GM12878 (cell line): ENCODE measurements at regions not wholly inside any gene's neighbourhood (a gene's known extent, or its start where the extent isn't known, plus 50 kb on each side); places are given as distances from the start of the nearest gene placed in this dataset.

Source experiments
- ATAC-seq: fragments of 200-7000 bp; cut with Tn5 transposase; 3 replicates; pipeline ENCODE4 v1.9.1; 2020; ENCODE audit warnings: mild to moderate bottlenecking, moderate library complexity
- BruUV-seq: library from RNA; stranded (reverse); fragments of 400-500 nt; replicated peaks from 2 replicates; lab custom pipeline; 2021; lab: Mats Ljungman, UMichigan
- CTCF ChIA-PET: fragments of 300-600 bp; sonication (Branson Sonifier 250); formaldehyde crosslinking; extraction: SDS; loops from one replicate; lab custom pipeline; 2021; ENCODE audit warnings: inconsistent platforms; lab: Yijun Ruan, JAX
- POLR2A ChIA-PET: fragments of 350-600 bp; formaldehyde crosslinking; extraction: SDS; loops from one replicate; lab custom pipeline; 2021; ENCODE audit warnings: inconsistent platforms; lab: Charles Lee
- RAD21 ChIA-PET: fragments of 300-600 bp; sonication (Branson Sonifier 250); formaldehyde crosslinking; loops from one replicate; lab custom pipeline; 2023; ENCODE audit warnings: antibody characterized with exemption; ENCODE audit not compliant: unreplicated experiment; lab: Charles Lee
- SMC1A ChIA-PET: fragments of 300-600 bp; sonication (Branson Sonifier 250); formaldehyde crosslinking; loops from one replicate; lab custom pipeline; 2023; ENCODE audit not compliant: unreplicated experiment, uncharacterized antibody; lab: Charles Lee
- DNase-seq: peaks from one replicate; pipeline ENCODE4 v3.0.0-alpha.2; 2011; ENCODE audit warnings: low read depth, low spot score
- FAIRE-seq: peaks from 3 replicates; lab custom pipeline; 2011; peaks lifted over from hg19 to GRCh38; lab: Jason Lieb, UNC
- H2AFZ ChIP-seq: 2 replicates; pipeline ENCODE4 v1.6.0; 2011; ENCODE audit warnings: low read depth, low read length, control low read depth; ENCODE audit not compliant: control insufficient read depth
- H3K27ac ChIP-seq: 2 replicates; pipeline ENCODE4 v1.5.1; 2011; ENCODE audit warnings: control low read depth; ENCODE audit not compliant: control insufficient read depth, insufficient read depth
- H3K27me3 ChIP-seq, 2 experiments: replicated peaks in 1 of 2; 2 replicates each; pipeline versions ENCODE4 v1.6.0 to v1.6.1; 2011; ENCODE audit warnings: low read length in 1 of 2; ENCODE audit not compliant: control insufficient read depth in 2 of 2, insufficient read depth in 2 of 2
- H3K36me3 ChIP-seq, 2 experiments: 2 replicates each; pipeline ENCODE4 v1.5.1; 2011; ENCODE audit warnings: low read length in 1 of 2; ENCODE audit not compliant: control insufficient read depth in 2 of 2, insufficient read depth in 2 of 2
- H3K4me1 ChIP-seq: 2 replicates; pipeline ENCODE4 v1.6.1; 2011; ENCODE audit warnings: mild to moderate bottlenecking, low read length, moderate library complexity, mixed read lengths; ENCODE audit not compliant: control insufficient read depth, insufficient read depth
- H3K4me2 ChIP-seq: 2 replicates; pipeline ENCODE4 v1.6.0; 2011; ENCODE audit warnings: control low read depth; ENCODE audit not compliant: control insufficient read depth, insufficient read depth
- H3K4me3 ChIP-seq: fragments of 200-600 bp; sonication (generic); 2 replicates; pipeline ENCODE4 v1.5.1; 2016
- H3K79me2 ChIP-seq: 2 replicates; pipeline ENCODE4 v1.6.0; 2011; ENCODE audit warnings: low read length; ENCODE audit not compliant: control insufficient read depth, insufficient read depth
- H3K9ac ChIP-seq: 2 replicates; pipeline ENCODE4 v1.8.0; 2011; ENCODE audit warnings: low read length, control low read depth, mixed read lengths; ENCODE audit not compliant: control insufficient read depth, insufficient read depth
- H3K9me3 ChIP-seq: replicated peaks from 3 replicates; pipeline ENCODE4 v1.5.1; 2011; ENCODE audit warnings: mild to moderate bottlenecking, low read length; ENCODE audit not compliant: control insufficient read depth, insufficient read depth
- H4K20me1 ChIP-seq: 2 replicates; pipeline ENCODE4 v1.6.0; 2011; ENCODE audit not compliant: control insufficient read depth, insufficient read depth
- CEBPZ ChIP-seq: fragments of 150-350 bp; IDR thresholded peaks from 2 replicates; pipeline ENCODE4 v1.6.1; 2016; ENCODE audit warnings: low read depth, low read length
- EGR1 ChIP-seq, 2 experiments: IDR thresholded peaks; 1 replicate in 1 of 2; 2 replicates in 1 of 2; pipeline ENCODE4 v1.6.1; 2011 to 2012; ENCODE audit warnings: low read depth in 2 of 2, low read length in 2 of 2, borderline replicate concordance in 1 of 2, mild to moderate bottlenecking in 1 of 2, moderate library complexity in 1 of 2
- FOXK2 ChIP-seq: fragments of 450-650 bp; IDR thresholded peaks from 2 replicates; pipeline ENCODE4 v1.6.1; 2017; ENCODE audit warnings: mild to moderate bottlenecking, moderate library complexity
- HDAC2 ChIP-seq: fragments of 200-600 bp; sonication (generic); IDR thresholded peaks from 2 replicates; pipeline ENCODE4 v1.6.1; 2017
- MEF2A ChIP-seq: IDR thresholded peaks from 2 replicates; pipeline ENCODE4 v1.6.1; 2011; ENCODE audit warnings: low read depth, mild to moderate bottlenecking, low read length, moderate library complexity; ENCODE audit not compliant: insufficient read depth
- MTA2 ChIP-seq: fragments of 450-650 bp; IDR thresholded peaks from 2 replicates; pipeline ENCODE4 v1.6.1; 2016; ENCODE audit warnings: low read depth, mild to moderate bottlenecking, moderate library complexity
- MYB ChIP-seq: fragments of 150-350 bp; IDR thresholded peaks from 2 replicates; pipeline ENCODE4 v1.6.1; 2014; ENCODE audit warnings: mild to moderate bottlenecking, low read depth, low read length, borderline replicate concordance
- NR2C1 ChIP-seq: fragments of 450-650 bp; IDR thresholded peaks from 2 replicates; pipeline ENCODE4 v1.6.1; 2017; ENCODE audit warnings: antibody characterized with exemption, mild to moderate bottlenecking, moderate library complexity
- NR2F1 ChIP-seq: fragments of 450-650 bp; conservative IDR thresholded peaks from 2 replicates; pipeline ENCODE4 v1.6.1; 2017; ENCODE audit warnings: mild to moderate bottlenecking
- POLR2AphosphoS2 ChIP-seq: IDR thresholded peaks from 2 replicates; pipeline ENCODE4 v1.6.1; 2011; ENCODE audit warnings: low read depth, mild to moderate bottlenecking, low read length, improper control_type of control experiment, moderate library complexity
- SKIL ChIP-seq: fragments of 450-650 bp; IDR thresholded peaks from 2 replicates; pipeline ENCODE4 v1.6.1; 2017; ENCODE audit warnings: mild to moderate bottlenecking, low read depth, inconsistent platforms; ENCODE audit not compliant: poor library complexity, severe bottlenecking
- USF1 ChIP-seq: IDR thresholded peaks from 2 replicates; pipeline ENCODE4 v1.6.1; 2011; ENCODE audit warnings: borderline replicate concordance, low read depth, mild to moderate bottlenecking, moderate library complexity, mixed read lengths, low read length; ENCODE audit not compliant: insufficient read depth; ENCODE audit errors: extremely low read length
- ZNF207 ChIP-seq: fragments of 450-650 bp; IDR thresholded peaks from 2 replicates; pipeline ENCODE4 v1.6.1; 2014; ENCODE audit warnings: antibody characterized with exemption, mild to moderate bottlenecking, borderline replicate concordance
- ZNF24 ChIP-seq: fragments of 450-650 bp; IDR thresholded peaks from 2 replicates; pipeline ENCODE4 v1.6.1; 2017; ENCODE audit warnings: antibody characterized with exemption, mild to moderate bottlenecking
- WGBS: methylation state at CpG from one replicate; pipeline ENCODE4 v1.1.6; 2016; ENCODE audit warnings: low lambda C conversion rate; ENCODE audit not compliant: insufficient replicate concordance, insufficient coverage; ENCODE audit errors: missing lambda C conversion rate; 5-methylcytosine and 5-hydroxymethylcytosine counted together
- in situ Hi-C: fragments of 300-500 bp; cut with MboI; formaldehyde crosslinking; loops from 9 replicates; pipeline ENCODE4 v1.14.3; 2018; ENCODE audit warnings: mixed read lengths
- intact Hi-C: fragments of 100-400 bp; cut with micrococcal nuclease; formaldehyde crosslinking; loops from one replicate; pipeline ENCODE4 v1.14.2; 2022; ENCODE audit not compliant: unreplicated experiment

- Histone ChIP-seq H3K36me3 (no peaks in the 10 kb centered on the region), H3K4me1 (no peaks in the 10 kb centered on the region), H3K9me3 (no peaks in the 10 kb centered on the region; the same call in 2 of the 3 replicates), H4K20me1 (no peaks in the 10 kb centered on the region), H3K27me3 (no peaks in the 10 kb centered on the region), H3K4me3 (no peak overlapping the region), H3K27ac (no peak overlapping the region), H3K79me2 (no peaks in the 10 kb centered on the region), H3K9ac (no peak overlapping the region), H2AFZ (no peak overlapping the region), H3K4me2 (no peak overlapping the region)
- no peak for FAIRE-seq
- no TSS peak for BruUV-seq
- WGBS, result 33% methylated on average over 4 of the region's 4 CpGs
- ChIA-PET POLR2A (no interaction called here), SMC1A (no interaction called here), CTCF (no interaction called here), RAD21 (no interaction called here)
- in situ Hi-C loops (no loop called here), intact Hi-C loops (no loop called here)
- no peak for ATAC-seq
- DNase-seq, result no peak
- TF ChIP-seq ZNF24, result no peak
- no peak for TF ChIP-seq MYB
- TF ChIP-seq EGR1 (IDR thresholded peaks at IDR 0.05; ENCODE audit: borderline replicate concordance in 1 of 2, low read depth in 2 of 2, low read length in 2 of 2), result no peak
- no peak for TF ChIP-seq NR2F1
- TF ChIP-seq POLR2AphosphoS2, result no peak
- TF ChIP-seq MTA2, result no peak
- TF ChIP-seq ZNF207, result no peak
- TF ChIP-seq HDAC2, result no peak
- no peak for TF ChIP-seq NR2C1
- TF ChIP-seq USF1, result no peak
- TF ChIP-seq FOXK2, result no peak
- TF ChIP-seq MEF2A, result no peak
- TF ChIP-seq SKIL, result no peak
- TF ChIP-seq CEBPZ, result no peak
Observed at GRCh38 chr5:124372457-124372856, 374.0 kb downstream of the ZNF608 start.
